Activated T-helper 1 cell treated with anti-CD3 and anti-CD28 coated beads, Interleukin-2, amount 50 U/mL, for 16 hours (primary cell): ENCODE measurements at regions not wholly inside any gene's neighbourhood (a gene's known extent, or its start where the extent isn't known, plus 50 kb on each side); places are given as distances from the start of the nearest gene placed in this dataset.
A peak's percentile ranks its signal among the peaks of the same experiment; 100 is the strongest.
"Not testable (repeated sequence)": the region's sequence is repeated elsewhere in the genome, so short reads cannot be mapped to it uniquely, and the experiment has no call there.

Experiments used
- DNase-seq, 2 donors: peaks; one replicate each; pipeline ENCODE4 v3.0.0-alpha.2; 2020; ENCODE audit warnings: low read depth in 1 of 2, low spot score in 1 of 2

GRCh38 chr13:110809871-110810486 is 96.5 kb downstream of the ING1 start:
- DNase-seq: no peak

- DNase-seq: no peak
Measured at GRCh38 chr13:110811008-110811720, 97.7 kb downstream of the ING1 start.

- DNase-seq: no peak
Measured at GRCh38 chr13:110811771-110812120, 98.2 kb downstream of the ING1 start.

GRCh38 chr13:110812121-110812868 is 98.8 kb downstream of the ING1 start:
- DNase-seq: no peak

- DNase-seq: no peak
Measured at GRCh38 chr13:110812869-110813645, 99.6 kb downstream of the ING1 start.

GRCh38 chr13:110813646-110814624 is 100.4 kb downstream of the ING1 start:
- DNase-seq: no peak

GRCh38 chr13:110815471-110816204 is 99.2 kb downstream of the ANKRD10 start:
- DNase-seq: no peak

- no peak for DNase-seq
Measured at GRCh38 chr13:110816500-110816899, 98.4 kb downstream of the ANKRD10 start.

GRCh38 chr13:110817143-110817542 is 97.7 kb downstream of the ANKRD10 start:
- no peak for DNase-seq

GRCh38 chr13:110818747-110819146 is 96.1 kb downstream of the ANKRD10 start:
- no peak for DNase-seq

- DNase-seq: peak; percentile 62 to 69
Measured at GRCh38 chr13:110819203-110820014, 95.5 kb downstream of the ANKRD10 start.

- no peak for DNase-seq
Measured at GRCh38 chr13:110820322-110820721, 94.5 kb downstream of the ANKRD10 start.

- DNase-seq: not testable (repeated sequence)
Measured at GRCh38 chr13:110821837-110822668, 92.8 kb downstream of the ANKRD10 start.

GRCh38 chr13:110822669-110822945 is 92.3 kb downstream of the ANKRD10 start:
- no peak for DNase-seq

- DNase-seq: no peak
Measured at GRCh38 chr13:110824702-110825300, 90.1 kb downstream of the ANKRD10 start.

- no peak for DNase-seq
Measured at GRCh38 chr13:110825516-110825915, 89.4 kb downstream of the ANKRD10 start.

- no peak for DNase-seq
Measured at GRCh38 chr13:110826101-110826500, 88.8 kb downstream of the ANKRD10 start.
